ENCODE measurements at regions not wholly inside any gene's neighbourhood (a gene's known extent, or its start where the extent isn't known, plus 50 kb on each side); places are given as distances from the start of the nearest gene placed in this dataset.

- TF ChIP-seq CTCF (conservative IDR thresholded peaks at IDR 0.05; ENCODE audit: low read depth, low read length) (no peak), EZH2phosphoT487 (IDR thresholded peaks at IDR 0.05; ENCODE audit: borderline replicate concordance, low read length) (no peak), EZH2 (IDR thresholded peaks at IDR 0.05; ENCODE audit: low read length, unreplicated experiment) (no peak)
These were observed 1264.2 kb downstream of the OTOL1 start for GRCh38 chr3:162760789-162761188.
